ENCODE measurements at regions not wholly inside any gene's neighbourhood (a gene's known extent, or its start where the extent isn't known, plus 50 kb on each side); places are given as distances from the start of the nearest gene placed in this dataset.

GRCh38 chr2:42888321-42889245 is 96.2 kb upstream of the HAAO start:
- DNase-seq: no peak

GRCh38 chr2:42886921-42887320 is 94.5 kb upstream of the HAAO start:
- Histone ChIP-seq H3K9ac (ENCODE audit: low read depth in 2 of 2, low read length in 2 of 2) (no peak overlapping the region), H3K36me3 (no peaks in the 10 kb centered on the region), H3K27me3 (no peaks in the 10 kb centered on the region), H3K4me1 (no peaks in the 10 kb centered on the region), H3K27ac (no peak overlapping the region), H3K4me3 (no peak overlapping the region), H3K9me3 (no peaks in the 10 kb centered on the region)
- DNase-seq: no peak
- intact Hi-C loops (cut with DNase I): no loop called here
- no peak for TF ChIP-seq CTCF (IDR thresholded peaks at IDR 0.05)

More at GRCh38 chr2:42888321-42889245, 96.2 kb upstream of the HAAO start:
- TF ChIP-seq CTCF (IDR thresholded peaks at IDR 0.05): no peak
- Histone ChIP-seq H3K36me3 (no peaks in the 10 kb centered on the region), H3K4me3 (no peak overlapping the region), H3K4me1 (no peaks in the 10 kb centered on the region), H3K27me3 (no peaks in the 10 kb centered on the region), H3K9me3 (no peaks in the 10 kb centered on the region), H3K27ac (no peak overlapping the region), H3K9ac (ENCODE audit: low read depth in 2 of 2, low read length in 2 of 2) (no peak overlapping the region)
- intact Hi-C loops (cut with DNase I): no loop called here

GRCh38 chr2:42882756-42883155 is 90.4 kb upstream of the HAAO start:
- no peak overlapping the region for H3K27ac ChIP-seq

GRCh38 chr2:42881732-42882131 is 89.3 kb upstream of the HAAO start:
- TF ChIP-seq CTCF (IDR thresholded peaks at IDR 0.05): no peak
- H3K36me3 ChIP-seq: no peaks in the 10 kb centered on the region
- no peak overlapping the region for H3K9ac ChIP-seq (ENCODE audit: low read depth in 2 of 2, low read length in 2 of 2)
- intact Hi-C loops (cut with DNase I): no loop called here
- DNase-seq: no peak
- no peak overlapping the region for H3K4me3 ChIP-seq
- no peaks in the 10 kb centered on the region for H3K4me1 ChIP-seq
- no peak overlapping the region for H3K27ac ChIP-seq
- no peaks in the 10 kb centered on the region for H3K9me3 ChIP-seq
- H3K27me3 ChIP-seq: no peaks in the 10 kb centered on the region

More at GRCh38 chr2:42882756-42883155, 90.4 kb upstream of the HAAO start:
- Histone ChIP-seq H3K36me3 (no peaks in the 10 kb centered on the region), H3K9me3 (no peaks in the 10 kb centered on the region), H3K9ac (ENCODE audit: low read depth in 2 of 2, low read length in 2 of 2) (no peak overlapping the region), H3K27me3 (no peaks in the 10 kb centered on the region), H3K4me3 (no peak overlapping the region), H3K4me1 (no peaks in the 10 kb centered on the region)
- DNase-seq: no peak
- no peak for TF ChIP-seq CTCF (IDR thresholded peaks at IDR 0.05)
- intact Hi-C loops (cut with DNase I): no loop called here

- H3K9me3 ChIP-seq: no peaks in the 10 kb centered on the region
- no peak overlapping the region for H3K4me3 ChIP-seq
- no peaks in the 10 kb centered on the region for H3K36me3 ChIP-seq
- H3K4me1 ChIP-seq: no peaks in the 10 kb centered on the region
- H3K27ac ChIP-seq: no peak overlapping the region
- no peak for TF ChIP-seq CTCF (IDR thresholded peaks at IDR 0.05)
- no peak for DNase-seq
- no peaks in the 10 kb centered on the region for H3K27me3 ChIP-seq
- intact Hi-C loops (cut with DNase I): no loop called here
- H3K9ac ChIP-seq (ENCODE audit: low read depth in 2 of 2, low read length in 2 of 2): no peak overlapping the region
Observed at GRCh38 chr2:42880738-42881690, 88.6 kb upstream of the HAAO start.
